Ishikawa (cell line): ENCODE measurements at regions not wholly inside any gene's neighbourhood (a gene's known extent, or its start where the extent isn't known, plus 50 kb on each side); places are given as distances from the start of the nearest gene placed in this dataset.

ENCODE experiments used
- CEBPB ChIP-seq: IDR thresholded peaks from 2 replicates; pipeline ENCODE4 v1.6.1; 2012
- CREB1 ChIP-seq: IDR thresholded peaks from 2 replicates; pipeline ENCODE4 v1.6.1; 2012; ENCODE audit warnings: low read depth
- EGR1 ChIP-seq: IDR thresholded peaks from 2 replicates; pipeline ENCODE4 v1.6.1; 2012
- EP300 ChIP-seq: IDR thresholded peaks from 2 replicates; pipeline ENCODE4 v1.6.1; 2012; ENCODE audit warnings: borderline replicate concordance
- FOXM1 ChIP-seq: IDR thresholded peaks from 2 replicates; pipeline ENCODE4 v1.6.1; 2012; ENCODE audit warnings: low read depth, borderline replicate concordance
- MAX ChIP-seq: IDR thresholded peaks from 2 replicates; pipeline ENCODE4 v1.6.1; 2012
- NFIC ChIP-seq: IDR thresholded peaks from 2 replicates; pipeline ENCODE4 v1.6.1; 2012
- RAD21 ChIP-seq: IDR thresholded peaks from 2 replicates; pipeline ENCODE4 v1.6.1; 2012; ENCODE audit warnings: low read depth
- REST ChIP-seq: IDR thresholded peaks from 2 replicates; pipeline ENCODE4 v1.6.1; 2012; ENCODE audit warnings: low read depth, mild to moderate bottlenecking
- TAF1 ChIP-seq: IDR thresholded peaks from 2 replicates; pipeline ENCODE4 v1.6.1; 2012; ENCODE audit warnings: low read depth, mild to moderate bottlenecking
- TCF12 ChIP-seq: IDR thresholded peaks from 2 replicates; pipeline ENCODE4 v1.6.1; 2012; ENCODE audit warnings: low read depth
- TEAD4 ChIP-seq: IDR thresholded peaks from 2 replicates; pipeline ENCODE4 v1.6.1; 2012
- USF1 ChIP-seq: IDR thresholded peaks from 2 replicates; pipeline ENCODE4 v1.6.1; 2012
- YY1 ChIP-seq: IDR thresholded peaks from 2 replicates; pipeline ENCODE4 v1.6.1; 2012; ENCODE audit warnings: low read depth
- ZBTB7A ChIP-seq: IDR thresholded peaks from 2 replicates; pipeline ENCODE4 v1.6.1; 2012; ENCODE audit warnings: low read depth

GRCh38 chr13:90261343-90261742 lies 1086.1 kb upstream of the MIR17HG start:
- TF ChIP-seq ZBTB7A (no peak), CREB1 (no peak), FOXM1 (no peak), TEAD4 (no peak)

GRCh38 chr13:90270226-90270625 lies 1077.3 kb upstream of the MIR17HG start:
- TF ChIP-seq RAD21 (no peak), CREB1 (no peak), NFIC (no peak), CEBPB (no peak), TAF1 (no peak), MAX (no peak), REST (no peak), EP300 (no peak), ZBTB7A (no peak), TCF12 (no peak), USF1 (no peak), EGR1 (no peak), YY1 (no peak), FOXM1 (no peak), TEAD4 (no peak)

GRCh38 chr13:90272356-90272755 lies 1075.1 kb upstream of the MIR17HG start:
- TF ChIP-seq TCF12 (no peak), NFIC (peak; percentile 26; the same call in 1 of the 2 replicates)

- TF ChIP-seq ZBTB7A (no peak), RAD21 (no peak), FOXM1 (no peak), REST (no peak), YY1 (no peak), EGR1 (no peak), MAX (no peak)
Observed at GRCh38 chr13:90276216-90276615, 1071.3 kb upstream of the MIR17HG start.

- TF ChIP-seq TAF1 (no peak), RAD21 (no peak; the same call in 1 of the 2 replicates), NFIC (peak; percentile 45; the same call in 1 of the 2 replicates)
Observed at GRCh38 chr13:90281709-90282108, 1065.8 kb upstream of the MIR17HG start.

GRCh38 chr13:90287521-90287920 lies 1060.0 kb upstream of the MIR17HG start:
- no peak for TF ChIP-seq EP300
- TF ChIP-seq YY1: no peak
- TF ChIP-seq FOXM1: no peak
- no peak for TF ChIP-seq REST
- no peak for TF ChIP-seq EGR1
- no peak for TF ChIP-seq RAD21
- no peak for TF ChIP-seq CEBPB
- no peak for TF ChIP-seq MAX
- TF ChIP-seq TAF1: no peak
- TF ChIP-seq USF1: no peak
- TF ChIP-seq ZBTB7A: no peak
